HepG2 (cell line): ENCODE measurements at regions not wholly inside any gene's neighbourhood (a gene's known extent, or its start where the extent isn't known, plus 50 kb on each side); places are given as distances from the start of the nearest gene placed in this dataset.

ENCODE experiments used
- EEA1 ChIP-seq: sonication (generic); formaldehyde crosslinking; IDR thresholded peaks from 2 replicates; pipeline ENCODE4 v1.5.1; 2020; ENCODE audit warnings: mild to moderate bottlenecking, missing genetic modification reagents, borderline replicate concordance
- HOXA3 ChIP-seq: sonication (generic); formaldehyde crosslinking; IDR thresholded peaks from 2 replicates; pipeline ENCODE4 v1.5.0; 2020; ENCODE audit warnings: missing genetic modification reagents
- ISL2 ChIP-seq: sonication (generic); formaldehyde crosslinking; IDR thresholded peaks from 2 replicates; pipeline ENCODE4 v1.5.0; 2020; ENCODE audit warnings: missing genetic modification reagents
- ISX ChIP-seq: sonication (generic); formaldehyde crosslinking; conservative IDR thresholded peaks from 2 replicates; pipeline ENCODE4 v1.5.0; 2020; ENCODE audit warnings: missing genetic modification reagents
- KDM1A ChIP-seq: IDR thresholded peaks from 2 replicates; pipeline ENCODE4 v1.6.1; 2016; ENCODE audit warnings: missing compliant biosample characterization
- KDM5B ChIP-seq: sonication (generic); formaldehyde crosslinking; IDR thresholded peaks from 2 replicates; pipeline ENCODE4 v1.4.0; 2020; ENCODE audit warnings: missing genetic modification reagents, mild to moderate bottlenecking, borderline replicate concordance
- KLF15 ChIP-seq: sonication (generic); formaldehyde crosslinking; IDR thresholded peaks from 2 replicates; pipeline ENCODE4 v1.8.1; 2023; ENCODE audit warnings: borderline replicate concordance, mild to moderate bottlenecking, inconsistent platforms, missing genetic modification reagents, mixed read lengths
- NPAS2 ChIP-seq: sonication (generic); formaldehyde crosslinking; IDR thresholded peaks from 2 replicates; pipeline ENCODE4 v1.8.0; 2022; ENCODE audit warnings: mild to moderate bottlenecking, missing genetic modification reagents, borderline replicate concordance
- POLR2AphosphoS2 ChIP-seq: IDR thresholded peaks from 2 replicates; pipeline ENCODE4 v1.6.1; 2011; ENCODE audit warnings: low read depth, low read length, improper control_type of control experiment
- RNF2 ChIP-seq: fragments of 450-650 bp; conservative IDR thresholded peaks from 2 replicates; pipeline ENCODE4 v1.6.1; 2016; ENCODE audit warnings: low read depth
- SALL2 ChIP-seq: sonication (generic); formaldehyde crosslinking; IDR thresholded peaks from 2 replicates; pipeline ENCODE4 v1.8.1; 2023; ENCODE audit warnings: mild to moderate bottlenecking, missing genetic modification reagents, inconsistent platforms
- SMAD9 ChIP-seq: sonication (generic); formaldehyde crosslinking; IDR thresholded peaks from 2 replicates; pipeline ENCODE4 v1.5.1; 2020; ENCODE audit warnings: mild to moderate bottlenecking, missing genetic modification reagents
- SMYD3 ChIP-seq: sonication (generic); formaldehyde crosslinking; IDR thresholded peaks from 2 replicates; pipeline ENCODE4 v1.8.1; 2023; ENCODE audit warnings: mild to moderate bottlenecking, missing genetic modification reagents
- TBX3 ChIP-seq: fragments of 450-650 bp; IDR thresholded peaks from 2 replicates; pipeline ENCODE4 v1.6.1; 2017; ENCODE audit warnings: antibody characterized with exemption, mild to moderate bottlenecking, inconsistent platforms, borderline replicate concordance
- TEAD2 ChIP-seq: sonication (generic); formaldehyde crosslinking; IDR thresholded peaks from 2 replicates; pipeline ENCODE4 v1.9.0; 2021; ENCODE audit warnings: missing genetic modification reagents
- TEAD3 ChIP-seq: optimal IDR thresholded peaks from 2 replicates; pipeline ENCODE3; 2016; ENCODE audit warnings: borderline replicate concordance
- ZFAT ChIP-seq: sonication (generic); formaldehyde crosslinking; conservative IDR thresholded peaks from 2 replicates; pipeline ENCODE4 v1.8.1; 2023; ENCODE audit warnings: missing genetic modification reagents, inconsistent platforms
- ZMAT3 ChIP-seq: sonication (generic); formaldehyde crosslinking; conservative IDR thresholded peaks from 2 replicates; pipeline ENCODE4 v1.7.0; 2021; ENCODE audit warnings: missing genetic modification reagents
- ZNF136 ChIP-seq: sonication (generic); formaldehyde crosslinking; IDR thresholded peaks from 2 replicates; pipeline ENCODE4 v1.8.1; 2022; ENCODE audit warnings: low read depth, mild to moderate bottlenecking, moderate library complexity, missing genetic modification reagents
- ZNF274 ChIP-seq: sonication (generic); formaldehyde crosslinking; IDR thresholded peaks from 2 replicates; pipeline ENCODE4 v1.5.1; 2020; ENCODE audit warnings: mild to moderate bottlenecking, missing genetic modification reagents
- ZNF431 ChIP-seq: sonication (generic); formaldehyde crosslinking; IDR thresholded peaks from 2 replicates; pipeline ENCODE4 v1.9.0; 2022; ENCODE audit warnings: missing genetic modification reagents, low read depth, mild to moderate bottlenecking, borderline replicate concordance
- ZNF451 ChIP-seq: sonication (generic); formaldehyde crosslinking; IDR thresholded peaks from 2 replicates; pipeline ENCODE4 v1.5.0; 2020; ENCODE audit warnings: mild to moderate bottlenecking, missing genetic modification reagents
- ZNF615 ChIP-seq: sonication (generic); formaldehyde crosslinking; IDR thresholded peaks from 2 replicates; pipeline ENCODE4 v1.5.0; 2020; ENCODE audit warnings: mild to moderate bottlenecking, missing genetic modification reagents, borderline replicate concordance
- TF ChIP-seq, protein P1 (sequence below): sonication (generic); formaldehyde crosslinking; IDR thresholded peaks from 2 replicates; pipeline ENCODE4 v1.4.0; 2020; ENCODE audit warnings: mild to moderate bottlenecking, missing genetic modification reagents
- TF ChIP-seq, protein P2 (sequence below): sonication (generic); formaldehyde crosslinking; conservative IDR thresholded peaks from 2 replicates; pipeline ENCODE4 v1.8.1; 2023; ENCODE audit warnings: missing genetic modification reagents
- TF ChIP-seq, protein P3 (sequence below): IDR thresholded peaks from 2 replicates; pipeline ENCODE4 v1.6.1; 2016; ENCODE audit warnings: low read depth, missing genetic modification reagents, missing compliant biosample characterization

GRCh38 chr2:31736695-31737454 lies 156.1 kb upstream of the SRD5A2 start (continued):
- TF ChIP-seq POLR2AphosphoS2, result no peak
- TF ChIP-seq, protein P1, sequence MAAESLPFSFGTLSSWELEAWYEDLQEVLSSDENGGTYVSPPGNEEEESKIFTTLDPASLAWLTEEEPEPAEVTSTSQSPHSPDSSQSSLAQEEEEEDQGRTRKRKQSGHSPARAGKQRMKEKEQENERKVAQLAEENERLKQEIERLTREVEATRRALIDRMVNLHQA (CRISPR knock-in tag), result no peak
- TF ChIP-seq TEAD3 (CRISPR knock-in tag), result peak; percentile 75
- TF ChIP-seq SMYD3 (CRISPR knock-in tag), result 0 out of 2 replicates have a peak, but pooled peaks have one; percentile 38
- no peak for TF ChIP-seq ZNF136
- TF ChIP-seq ZNF274 (CRISPR knock-in tag), result no peak
- TF ChIP-seq TEAD2 (CRISPR knock-in tag), result no peak
- TF ChIP-seq, protein P2, sequence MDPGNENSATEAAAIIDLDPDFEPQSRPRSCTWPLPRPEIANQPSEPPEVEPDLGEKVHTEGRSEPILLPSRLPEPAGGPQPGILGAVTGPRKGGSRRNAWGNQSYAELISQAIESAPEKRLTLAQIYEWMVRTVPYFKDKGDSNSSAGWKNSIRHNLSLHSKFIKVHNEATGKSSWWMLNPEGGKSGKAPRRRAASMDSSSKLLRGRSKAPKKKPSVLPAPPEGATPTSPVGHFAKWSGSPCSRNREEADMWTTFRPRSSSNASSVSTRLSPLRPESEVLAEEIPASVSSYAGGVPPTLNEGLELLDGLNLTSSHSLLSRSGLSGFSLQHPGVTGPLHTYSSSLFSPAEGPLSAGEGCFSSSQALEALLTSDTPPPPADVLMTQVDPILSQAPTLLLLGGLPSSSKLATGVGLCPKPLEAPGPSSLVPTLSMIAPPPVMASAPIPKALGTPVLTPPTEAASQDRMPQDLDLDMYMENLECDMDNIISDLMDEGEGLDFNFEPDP (CRISPR knock-in tag), result no peak
- TF ChIP-seq ZNF431 (CRISPR knock-in tag), result no peak
- TF ChIP-seq KLF15 (CRISPR knock-in tag), result no peak
- TF ChIP-seq ZNF451 (CRISPR knock-in tag), result no peak
- peak; percentile 59; the same call in 1 of the 2 replicates for TF ChIP-seq HOXA3 (CRISPR knock-in tag)
- TF ChIP-seq EEA1 (CRISPR knock-in tag), result no peak
- no peak for TF ChIP-seq ZFAT
- no peak for TF ChIP-seq RNF2
- TF ChIP-seq SMAD9 (CRISPR knock-in tag), result no peak
- TF ChIP-seq ISL2 (CRISPR knock-in tag), result peak; percentile 88
- TF ChIP-seq KDM5B, result no peak
- no peak for TF ChIP-seq ISX (CRISPR knock-in tag)
- TF ChIP-seq, protein P3, sequence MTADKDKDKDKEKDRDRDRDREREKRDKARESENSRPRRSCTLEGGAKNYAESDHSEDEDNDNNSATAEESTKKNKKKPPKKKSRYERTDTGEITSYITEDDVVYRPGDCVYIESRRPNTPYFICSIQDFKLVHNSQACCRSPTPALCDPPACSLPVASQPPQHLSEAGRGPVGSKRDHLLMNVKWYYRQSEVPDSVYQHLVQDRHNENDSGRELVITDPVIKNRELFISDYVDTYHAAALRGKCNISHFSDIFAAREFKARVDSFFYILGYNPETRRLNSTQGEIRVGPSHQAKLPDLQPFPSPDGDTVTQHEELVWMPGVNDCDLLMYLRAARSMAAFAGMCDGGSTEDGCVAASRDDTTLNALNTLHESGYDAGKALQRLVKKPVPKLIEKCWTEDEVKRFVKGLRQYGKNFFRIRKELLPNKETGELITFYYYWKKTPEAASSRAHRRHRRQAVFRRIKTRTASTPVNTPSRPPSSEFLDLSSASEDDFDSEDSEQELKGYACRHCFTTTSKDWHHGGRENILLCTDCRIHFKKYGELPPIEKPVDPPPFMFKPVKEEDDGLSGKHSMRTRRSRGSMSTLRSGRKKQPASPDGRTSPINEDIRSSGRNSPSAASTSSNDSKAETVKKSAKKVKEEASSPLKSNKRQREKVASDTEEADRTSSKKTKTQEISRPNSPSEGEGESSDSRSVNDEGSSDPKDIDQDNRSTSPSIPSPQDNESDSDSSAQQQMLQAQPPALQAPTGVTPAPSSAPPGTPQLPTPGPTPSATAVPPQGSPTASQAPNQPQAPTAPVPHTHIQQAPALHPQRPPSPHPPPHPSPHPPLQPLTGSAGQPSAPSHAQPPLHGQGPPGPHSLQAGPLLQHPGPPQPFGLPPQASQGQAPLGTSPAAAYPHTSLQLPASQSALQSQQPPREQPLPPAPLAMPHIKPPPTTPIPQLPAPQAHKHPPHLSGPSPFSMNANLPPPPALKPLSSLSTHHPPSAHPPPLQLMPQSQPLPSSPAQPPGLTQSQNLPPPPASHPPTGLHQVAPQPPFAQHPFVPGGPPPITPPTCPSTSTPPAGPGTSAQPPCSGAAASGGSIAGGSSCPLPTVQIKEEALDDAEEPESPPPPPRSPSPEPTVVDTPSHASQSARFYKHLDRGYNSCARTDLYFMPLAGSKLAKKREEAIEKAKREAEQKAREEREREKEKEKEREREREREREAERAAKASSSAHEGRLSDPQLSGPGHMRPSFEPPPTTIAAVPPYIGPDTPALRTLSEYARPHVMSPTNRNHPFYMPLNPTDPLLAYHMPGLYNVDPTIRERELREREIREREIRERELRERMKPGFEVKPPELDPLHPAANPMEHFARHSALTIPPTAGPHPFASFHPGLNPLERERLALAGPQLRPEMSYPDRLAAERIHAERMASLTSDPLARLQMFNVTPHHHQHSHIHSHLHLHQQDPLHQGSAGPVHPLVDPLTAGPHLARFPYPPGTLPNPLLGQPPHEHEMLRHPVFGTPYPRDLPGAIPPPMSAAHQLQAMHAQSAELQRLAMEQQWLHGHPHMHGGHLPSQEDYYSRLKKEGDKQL, result no peak
- TF ChIP-seq TBX3, result 0 out of 2 replicates have a peak, but pooled peaks have one; percentile 10
- no peak for TF ChIP-seq ZNF615
- peak; percentile 61; the same call in 1 of the 2 replicates for TF ChIP-seq KDM1A (CRISPR knock-in tag)
- no peak for TF ChIP-seq ZMAT3 (CRISPR knock-in tag)
- TF ChIP-seq NPAS2 (CRISPR knock-in tag), result no peak
- TF ChIP-seq SALL2, result no peak
